CD4-positive, alpha-beta T cell treated with Interleukin-15 for 4 hours (primary cell): ENCODE measurements at regions not wholly inside any gene's neighbourhood (a gene's known extent, or its start where the extent isn't known, plus 50 kb on each side); places are given as distances from the start of the nearest gene placed in this dataset.

ENCODE experiments used
- DNase-seq: peaks from one replicate; pipeline ENCODE4 v3.0.0-alpha.2; 2020; ENCODE audit warnings: low spot score

DNA sequence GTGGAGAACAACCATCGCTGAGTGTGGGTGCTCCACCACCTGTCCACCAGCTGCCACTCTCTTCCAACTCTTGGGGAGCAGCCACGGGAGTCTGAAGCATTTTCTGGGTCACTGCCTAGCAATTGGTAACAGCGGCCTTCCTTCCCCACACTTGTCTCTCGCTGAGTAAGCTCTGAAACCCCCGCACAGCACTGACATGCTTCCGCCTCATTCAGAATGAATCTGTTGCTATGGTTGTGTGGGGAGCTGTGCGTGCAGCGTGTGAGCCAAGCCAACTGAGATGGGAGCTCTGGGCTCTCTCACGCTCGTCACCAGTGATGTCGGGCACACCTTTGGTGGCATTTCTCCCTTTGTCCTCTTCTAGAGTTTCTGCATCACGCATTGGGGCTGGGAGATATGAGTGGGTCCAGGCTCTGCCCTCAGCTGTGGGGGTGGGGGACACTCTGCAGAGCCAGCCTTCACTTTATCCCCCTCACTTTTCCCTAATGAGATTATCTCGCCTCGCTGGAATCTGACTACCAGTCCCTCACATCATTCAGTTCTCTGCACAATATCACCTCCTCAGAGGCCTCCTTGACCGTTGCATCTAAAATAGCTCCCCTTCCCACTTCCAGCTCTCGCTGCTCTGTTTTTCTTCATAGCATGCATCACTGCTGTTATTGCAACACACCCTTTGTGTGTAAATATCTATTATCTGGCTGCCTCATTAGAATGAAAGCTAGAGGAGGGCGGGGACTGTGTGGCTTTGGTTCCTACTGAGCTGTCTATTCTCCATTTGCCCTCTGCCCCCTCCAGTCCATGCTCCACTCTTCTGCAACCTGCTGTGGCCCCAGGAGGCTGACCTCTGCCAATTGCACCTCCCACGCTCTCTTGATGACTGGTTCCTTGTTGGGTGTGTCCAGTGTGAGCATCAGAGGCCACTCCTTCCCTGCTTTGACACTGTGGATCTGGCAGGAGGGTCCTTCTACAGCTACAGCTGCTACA is 569.9 kb upstream of the CADM1 start:
- DNase-seq: no peak

GRCh38 chr11:116072601-116073410 is 568.6 kb upstream of the CADM1 start:
- no peak for DNase-seq

DNA sequence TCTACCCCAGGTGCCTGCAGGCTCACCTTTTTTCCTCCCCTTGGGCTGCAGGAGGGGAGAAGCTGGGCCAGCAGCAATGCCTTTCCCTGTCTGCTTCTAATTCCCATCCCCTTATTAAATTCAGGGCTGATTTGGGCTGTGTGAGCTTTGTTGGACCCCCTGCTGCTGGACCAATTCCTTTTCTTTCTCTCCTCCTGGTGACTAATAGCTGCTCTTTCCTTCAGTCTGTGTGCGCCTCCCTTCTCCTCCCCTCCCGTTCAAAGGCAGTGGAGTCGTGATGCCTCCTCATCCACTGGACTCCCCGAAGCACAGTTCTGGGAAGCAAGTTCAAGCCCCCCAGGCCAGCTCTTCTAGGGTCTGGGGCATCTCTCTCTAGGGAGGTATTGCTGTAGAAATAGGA is 567.9 kb upstream of the CADM1 start:
- DNase-seq: no peak

DNA sequence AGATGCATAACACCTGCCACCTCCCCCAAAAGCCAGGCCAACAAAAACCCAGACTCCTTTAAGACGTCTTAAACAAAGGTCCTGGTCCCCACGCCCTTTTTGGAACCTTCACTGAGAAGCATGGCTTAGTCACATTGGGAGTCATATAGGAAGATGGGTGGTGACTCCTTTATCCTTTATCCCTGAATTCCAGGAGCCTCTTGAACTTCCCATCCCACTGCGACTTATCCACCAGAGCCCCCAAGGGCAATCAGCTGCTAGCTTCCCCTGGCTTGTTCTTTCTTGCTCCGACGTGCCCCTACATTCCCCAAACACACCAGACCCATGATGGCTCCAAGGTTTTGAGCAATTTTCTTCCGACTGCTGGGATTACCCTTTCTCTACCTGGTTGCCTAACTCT is 567.0 kb upstream of the CADM1 start:
- DNase-seq: no peak

GRCh38 chr11:116070520-116070919 is 566.3 kb upstream of the CADM1 start:
- DNase-seq: no peak

- no peak for DNase-seq
Measured at GRCh38 chr11:116066777-116067176, 562.6 kb upstream of the CADM1 start.

DNA sequence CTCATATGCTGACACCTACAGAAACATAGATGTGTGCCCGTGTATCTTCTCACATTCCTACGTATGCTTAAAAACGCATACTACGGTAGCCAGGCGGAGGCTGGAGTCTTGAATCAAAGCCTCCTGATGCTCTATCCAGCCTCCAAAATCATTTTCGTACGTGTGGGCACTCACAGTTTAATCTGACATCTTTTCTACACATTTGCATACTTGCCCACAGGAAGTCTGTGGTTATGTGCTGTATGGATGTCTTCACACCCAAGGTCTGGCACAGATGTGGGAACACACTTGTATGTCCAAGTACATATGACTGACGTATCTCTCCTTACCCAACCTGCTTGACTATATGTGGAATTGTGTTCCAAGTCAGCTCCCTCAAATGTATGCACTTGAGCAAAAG is 561.8 kb upstream of the CADM1 start:
- DNase-seq: no peak

DNA sequence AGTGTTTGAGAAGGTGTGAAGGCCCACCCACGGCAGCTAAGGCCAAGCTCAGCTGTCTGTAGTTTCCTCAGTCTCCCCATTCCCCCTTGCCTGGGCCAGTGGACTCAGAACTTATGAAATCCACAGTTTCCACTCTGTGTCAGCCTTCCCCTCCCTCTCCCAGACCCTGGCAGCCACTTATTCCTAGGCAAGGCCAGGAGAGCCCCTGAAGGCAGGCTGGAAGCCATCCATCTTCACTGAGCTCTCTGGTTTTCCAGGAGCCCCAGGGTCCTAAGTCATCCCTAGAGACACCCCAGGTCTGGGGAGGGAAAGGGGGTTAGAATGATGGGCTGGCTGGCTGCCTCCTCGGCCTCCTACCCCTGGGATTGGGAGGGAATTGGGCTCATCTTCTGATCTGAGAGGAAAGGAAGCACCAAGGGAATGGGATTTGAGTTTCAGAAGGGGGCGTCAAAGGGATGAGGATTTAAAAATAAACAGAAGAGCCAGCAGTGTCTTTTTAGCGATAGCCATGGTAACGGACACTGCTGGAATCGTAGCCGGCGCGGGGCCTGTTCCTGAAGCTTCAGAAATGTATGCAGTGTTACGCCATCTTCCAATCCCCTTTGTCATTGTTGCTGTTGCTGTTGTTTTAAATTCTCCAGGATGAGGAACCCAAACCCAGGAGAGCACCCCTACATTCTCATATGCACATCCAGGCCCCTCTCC is 561.1 kb upstream of the CADM1 start:
- DNase-seq: no peak

GRCh38 chr11:116062490-116063171 is 558.4 kb upstream of the CADM1 start:
- no peak for DNase-seq

GRCh38 chr11:116062129-116062489 is 557.9 kb upstream of the CADM1 start:
- DNase-seq: no peak

GRCh38 chr11:116061322-116061721 is 557.1 kb upstream of the CADM1 start:
- no peak for DNase-seq

GRCh38 chr11:116059919-116060318 is 555.7 kb upstream of the CADM1 start:
- DNase-seq: no peak

DNA sequence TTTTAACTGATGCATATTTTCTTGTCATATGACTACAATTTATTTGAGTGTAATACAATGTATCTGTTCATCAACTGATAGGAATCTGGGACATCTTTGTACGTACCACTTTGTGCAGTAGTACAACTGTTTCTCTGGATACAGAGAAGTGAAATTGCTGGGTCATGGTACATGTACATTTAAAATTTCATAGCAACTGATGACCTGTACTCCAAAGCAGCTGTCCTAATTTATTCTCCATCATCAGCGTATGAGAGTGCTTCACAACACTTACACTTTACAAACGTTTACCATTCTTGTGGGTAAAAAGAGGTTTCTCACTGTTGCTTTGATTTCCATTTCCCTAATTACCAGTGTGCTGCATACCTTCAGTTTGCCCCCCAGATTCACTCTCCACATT is 552.8 kb upstream of the CADM1 start:
- no peak for DNase-seq

- no peak for DNase-seq
Measured at GRCh38 chr11:116055064-116055463, 550.8 kb upstream of the CADM1 start.

DNA sequence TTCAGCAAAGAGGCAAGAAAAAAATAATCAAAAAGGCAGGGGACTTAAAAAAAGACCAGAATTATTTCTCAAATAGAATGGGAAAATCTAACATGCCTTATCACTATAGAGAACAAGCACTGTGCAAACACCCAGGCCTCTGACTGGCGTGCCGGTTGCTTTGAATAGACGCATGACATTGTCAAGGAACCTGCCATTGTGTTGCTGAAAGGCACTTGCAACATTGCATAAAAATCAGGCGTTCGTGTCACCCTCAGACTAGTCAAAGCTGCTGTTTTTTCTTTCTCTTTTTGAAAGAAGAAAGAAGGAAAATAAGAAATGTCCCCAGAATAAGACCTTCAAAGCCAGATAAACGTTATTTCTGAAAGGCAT is 549.3 kb upstream of the CADM1 start:
- no peak for DNase-seq

- DNase-seq: no peak
Measured at GRCh38 chr11:116052603-116053547, 548.7 kb upstream of the CADM1 start.

- no peak for DNase-seq
Measured at GRCh38 chr11:116051494-116051893, 547.3 kb upstream of the CADM1 start.

- DNase-seq: no peak
Measured at GRCh38 chr11:116049383-116049782, 545.2 kb upstream of the CADM1 start.

- DNase-seq: no peak
Measured at GRCh38 chr11:116046127-116046526, 541.9 kb upstream of the CADM1 start.

GRCh38 chr11:116044941-116045340 is 540.7 kb upstream of the CADM1 start:
- no peak for DNase-seq

DNA sequence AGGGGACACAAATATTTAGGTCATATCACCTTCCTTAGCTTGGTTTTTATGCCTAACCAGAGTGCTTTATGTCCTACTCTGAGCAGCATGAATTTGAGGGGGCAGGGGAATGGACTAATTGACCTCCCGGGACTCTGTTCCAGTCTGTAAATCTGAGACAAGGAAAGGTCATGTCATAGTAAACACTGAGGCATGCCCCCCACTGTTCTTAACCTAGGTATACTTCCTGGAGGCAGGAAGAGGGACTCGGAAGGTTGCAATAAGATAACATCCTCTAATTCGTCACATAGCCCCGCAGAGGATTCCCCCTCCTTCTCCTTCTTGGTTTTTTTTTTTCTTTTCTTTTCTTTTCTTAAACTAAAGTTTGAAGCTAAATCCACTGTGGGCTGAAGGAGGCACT is 540.3 kb upstream of the CADM1 start:
- no peak for DNase-seq
